KBM-7 (cell line): ENCODE measurements at regions not wholly inside any gene's neighbourhood (a gene's known extent, or its start where the extent isn't known, plus 50 kb on each side); places are given as distances from the start of the nearest gene placed in this dataset.
A peak's percentile ranks its signal among the peaks of the same experiment; 100 is the strongest.
"Not testable (repeated sequence)": the region's sequence is repeated elsewhere in the genome, so short reads cannot be mapped to it uniquely, and the experiment has no call there.

Experiments
- DNase-seq: peaks from one replicate; pipeline ENCODE4 v3.0.0-alpha.2; 2015
- in situ Hi-C: fragments of 300-500 bp; cut with MboI; formaldehyde crosslinking; loops from 2 replicates; pipeline ENCODE4 v1.14.3; 2020; ENCODE audit warnings: low sequenced_read_pairs, low pct_unique_long_range_greater_than_20kb, mixed read lengths

DNA sequence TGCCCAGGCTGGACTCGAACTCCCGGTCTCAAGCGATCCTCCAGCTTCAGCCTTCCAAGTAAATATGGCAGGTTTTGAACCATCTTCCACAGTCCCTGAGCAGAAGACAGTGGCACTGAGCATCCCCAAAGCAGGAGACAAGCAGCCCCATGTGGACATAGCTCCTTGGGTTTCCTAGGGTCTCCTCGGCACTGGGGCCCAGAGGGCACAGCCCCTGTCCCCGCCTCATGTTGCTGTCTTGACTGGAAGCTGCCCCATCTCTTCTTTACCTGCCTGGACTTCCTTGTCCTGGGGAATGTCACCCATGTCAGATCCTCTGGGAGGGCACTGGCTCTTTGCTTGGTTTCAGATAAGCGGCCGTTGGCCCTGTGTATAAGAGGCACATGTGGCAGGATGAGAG lies 263.7 kb upstream of the RAB4A start:
- in situ Hi-C loops, result no loop called here
- no peak for DNase-seq

DNA sequence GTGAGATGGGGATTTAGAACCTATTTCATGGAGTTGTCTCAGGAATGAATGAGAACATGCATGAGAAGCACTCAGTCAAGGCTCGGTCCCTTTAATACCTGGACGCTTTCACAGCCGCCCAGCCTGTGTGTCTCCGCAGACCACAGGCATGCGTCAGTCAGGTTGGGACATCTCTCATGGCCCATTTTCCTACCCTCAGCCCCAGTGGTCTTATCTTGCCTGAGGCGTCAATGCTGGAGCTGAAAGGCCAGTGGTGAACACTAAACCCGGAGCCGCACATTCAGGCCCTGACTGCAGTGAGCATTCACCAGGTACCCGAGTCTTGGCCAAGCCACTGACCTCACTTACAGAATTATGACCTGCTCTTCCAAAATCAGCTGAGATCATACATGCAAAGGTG lies 263.2 kb upstream of the RAB4A start:
- in situ Hi-C loops, result no loop called here

DNA sequence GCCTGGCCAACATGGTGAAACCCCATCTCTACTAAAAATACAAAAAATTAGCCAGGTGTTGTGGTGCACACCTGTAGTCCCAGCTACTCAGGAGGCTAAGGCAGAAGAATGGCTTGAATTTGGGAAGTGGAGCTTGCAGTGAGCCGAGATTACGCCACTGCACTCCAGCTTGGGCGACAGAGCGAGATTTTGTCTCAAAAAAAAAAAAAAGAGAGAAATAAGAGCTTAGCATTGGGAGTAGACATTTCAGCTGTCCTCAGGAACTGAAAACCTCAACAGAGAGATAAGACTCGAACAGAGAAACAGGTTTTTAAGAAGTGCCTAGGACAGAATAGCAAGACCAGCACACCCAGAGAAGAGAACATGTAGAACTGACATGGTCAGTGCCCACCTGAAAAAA lies 262.6 kb upstream of the RAB4A start:
- in situ Hi-C loops, result not testable (repeated sequence)
- DNase-seq, result peak; percentile 17

More for the DNA sequence above, 263.2 kb upstream of the RAB4A start:
- DNase-seq, result no peak

DNA sequence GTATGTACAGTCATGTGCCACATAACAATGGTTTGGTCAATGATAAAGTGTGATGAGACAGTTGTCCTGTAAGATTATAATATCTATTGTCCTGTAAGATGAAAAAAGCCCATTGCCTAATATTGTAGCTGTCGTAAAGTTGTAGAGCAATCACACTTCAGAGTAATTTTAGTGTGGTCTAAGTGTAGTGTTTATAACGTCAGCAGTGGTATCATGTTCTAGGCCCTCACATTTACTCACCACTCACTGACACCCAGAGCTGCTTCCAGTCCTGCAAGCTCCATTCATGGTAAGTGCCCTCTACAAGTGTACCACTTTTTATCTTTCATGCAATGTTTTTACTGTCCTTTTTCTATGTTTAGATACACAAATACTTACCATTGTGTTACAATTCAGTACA lies 259.9 kb upstream of the RAB4A start:
- in situ Hi-C loops, result no loop called here
- no peak for DNase-seq

DNA sequence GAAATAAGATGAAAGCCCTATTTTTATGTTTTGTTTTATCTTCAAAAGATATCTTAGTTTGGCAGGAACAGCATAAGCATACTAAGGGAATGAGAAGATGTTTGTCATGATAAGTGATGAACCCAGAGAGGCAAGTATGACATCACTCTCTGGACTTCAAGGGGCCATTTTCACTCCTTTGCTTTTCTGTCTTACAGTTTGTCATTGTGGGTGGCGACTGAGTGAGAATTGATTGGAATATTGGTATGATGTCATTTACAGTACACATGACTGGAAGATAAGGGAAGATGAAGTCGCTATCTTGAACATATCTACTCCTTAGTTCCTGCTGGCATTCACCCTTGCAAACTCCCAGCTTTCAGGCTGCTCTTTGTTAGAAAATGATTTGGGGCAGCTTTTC lies 258.1 kb upstream of the RAB4A start:
- in situ Hi-C loops, result no loop called here
- no peak for DNase-seq

DNA sequence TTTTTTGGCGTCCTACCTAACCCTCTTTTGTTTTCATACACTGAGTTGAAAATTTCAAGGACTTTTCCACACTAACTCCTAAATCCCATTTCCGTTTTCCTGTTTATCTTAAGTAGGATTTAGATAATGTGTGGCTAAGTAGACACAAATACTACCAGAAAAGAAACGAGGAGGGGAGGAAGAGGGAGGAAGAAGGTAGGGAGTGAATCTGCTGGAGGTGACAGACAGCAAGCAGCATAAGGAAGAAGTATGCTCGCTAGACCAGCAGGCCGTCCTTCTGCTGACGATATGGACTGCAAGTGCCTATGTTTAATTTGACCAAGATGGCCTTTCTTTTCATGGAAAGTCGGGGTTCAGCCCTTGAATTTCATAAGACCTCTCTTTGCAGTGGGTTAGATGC lies 256.9 kb upstream of the RAB4A start:
- in situ Hi-C loops, result no loop called here
- DNase-seq, result no peak

DNA sequence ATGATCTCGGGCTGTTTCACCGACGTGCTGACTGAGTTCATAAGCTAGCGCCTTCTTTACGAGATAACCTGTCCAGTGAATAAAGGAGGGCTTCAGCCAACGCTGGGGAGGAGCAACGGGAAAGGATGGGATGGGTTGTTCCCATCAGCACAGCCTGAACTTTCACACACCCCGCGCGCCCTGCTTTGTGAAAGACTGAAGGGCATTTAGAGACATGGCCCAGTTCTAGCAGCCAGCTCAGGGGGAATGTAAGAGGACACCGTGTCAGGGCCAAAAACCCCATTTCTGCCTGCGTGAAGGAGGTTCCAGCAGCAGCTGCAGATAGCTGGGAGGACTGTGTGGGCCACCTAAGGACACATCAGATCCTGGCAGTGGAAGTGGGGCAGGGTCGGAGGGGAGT lies 255.1 kb upstream of the RAB4A start:
- in situ Hi-C loops, result no loop called here
- DNase-seq, result no peak

DNA sequence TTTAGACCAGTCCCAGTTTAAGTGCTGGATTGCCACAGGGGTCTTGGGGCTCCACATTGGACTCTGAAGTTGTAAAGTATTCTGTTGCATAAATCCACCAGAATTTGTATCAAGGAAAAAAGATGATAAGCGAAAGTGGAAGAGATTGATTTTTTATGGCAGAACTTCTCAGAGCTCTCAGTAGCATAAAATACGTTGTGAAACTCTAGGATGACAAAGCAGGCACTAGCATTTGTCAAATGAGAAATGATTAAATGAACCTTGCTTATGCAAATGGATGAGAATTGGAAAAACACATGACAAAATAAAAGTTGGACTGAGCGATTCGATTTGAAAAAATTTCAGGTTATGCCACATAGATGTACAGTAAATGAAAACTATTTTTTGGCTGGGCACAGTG lies 253.8 kb upstream of the RAB4A start:
- no peak for DNase-seq
- in situ Hi-C loops, result no loop called here

DNA sequence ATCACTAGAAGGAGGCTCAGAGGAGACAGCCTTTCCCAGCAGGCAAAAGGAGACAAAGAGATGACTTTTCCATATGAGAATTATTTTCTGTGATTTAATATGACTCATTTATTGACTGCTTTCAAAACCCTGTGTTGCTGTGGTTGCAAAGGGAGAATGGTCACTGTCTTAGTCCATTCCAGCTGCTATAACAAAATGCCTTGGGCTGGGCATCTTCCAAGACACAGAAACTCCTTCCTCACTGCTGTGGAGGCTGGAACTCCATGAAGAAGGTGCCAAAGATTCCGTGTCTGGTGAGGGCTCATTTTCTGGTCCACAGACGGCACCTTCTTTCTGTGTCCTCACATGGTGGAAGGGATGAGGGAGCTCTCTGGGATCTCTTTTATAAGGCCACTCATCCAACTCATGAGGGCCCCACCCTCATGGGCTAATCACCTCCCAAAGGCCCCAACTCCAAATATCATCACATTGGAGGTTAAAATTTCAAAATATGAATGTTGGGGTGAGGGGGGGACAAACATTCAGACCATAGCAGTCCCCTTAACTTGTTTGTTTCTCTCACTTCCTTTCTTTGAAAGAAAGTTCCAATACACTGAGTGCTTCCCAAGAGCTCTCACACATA lies 252.1 kb upstream of the RAB4A start:
- in situ Hi-C loops, result no loop called here
- no peak for DNase-seq

DNA sequence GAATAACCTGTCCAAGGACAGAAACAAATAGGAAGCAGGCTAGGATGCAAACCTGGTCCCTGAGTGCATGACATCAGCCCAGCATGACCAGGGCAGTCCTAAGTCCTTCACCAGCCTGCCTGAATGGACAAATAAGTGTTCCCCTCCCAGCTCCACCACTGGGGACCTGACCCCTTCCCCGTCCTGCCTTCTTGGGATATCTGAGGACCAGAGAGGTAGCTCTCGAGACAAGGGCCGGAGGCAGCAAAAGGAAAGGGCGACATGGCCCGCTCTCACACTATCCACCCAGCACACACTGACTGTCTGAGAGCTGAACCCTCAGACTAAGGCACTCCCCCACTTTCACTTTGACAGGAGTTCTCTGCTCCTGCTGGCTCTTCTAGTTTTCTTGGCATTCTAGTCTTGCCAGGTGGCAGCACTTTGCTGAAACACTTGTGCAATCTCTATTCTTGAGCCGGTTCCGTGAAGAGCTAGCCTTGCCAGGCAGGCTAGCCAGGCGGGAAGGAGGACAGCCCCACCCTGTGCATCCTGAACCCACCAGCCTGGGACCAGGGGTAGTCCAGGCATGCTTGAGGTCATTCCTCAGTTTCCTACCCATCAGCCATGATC lies 251.1 kb upstream of the RAB4A start:
- in situ Hi-C loops, result no loop called here
- no peak for DNase-seq

DNA sequence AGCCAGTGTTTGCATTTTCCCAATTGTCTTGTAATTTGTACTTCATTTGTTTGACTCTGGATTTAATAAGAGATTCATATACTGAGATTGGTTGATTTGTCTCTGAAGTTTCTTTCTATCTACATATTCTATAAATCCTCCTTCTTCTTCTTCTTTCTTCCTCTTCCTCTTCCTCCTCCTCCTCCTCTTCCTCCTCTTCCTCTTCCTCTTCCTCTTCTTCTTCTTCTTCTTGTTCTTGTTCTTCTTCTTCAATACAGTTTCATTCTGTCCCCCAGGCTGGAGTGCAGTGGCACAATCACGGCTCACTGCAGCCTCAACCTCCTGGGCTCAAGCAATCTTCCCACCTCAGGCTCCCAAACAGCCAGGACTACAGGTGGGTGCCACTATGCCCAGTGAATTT lies 249.9 kb upstream of the RAB4A start:
- in situ Hi-C loops, DNase-seq: not testable (repeated sequence)

DNA sequence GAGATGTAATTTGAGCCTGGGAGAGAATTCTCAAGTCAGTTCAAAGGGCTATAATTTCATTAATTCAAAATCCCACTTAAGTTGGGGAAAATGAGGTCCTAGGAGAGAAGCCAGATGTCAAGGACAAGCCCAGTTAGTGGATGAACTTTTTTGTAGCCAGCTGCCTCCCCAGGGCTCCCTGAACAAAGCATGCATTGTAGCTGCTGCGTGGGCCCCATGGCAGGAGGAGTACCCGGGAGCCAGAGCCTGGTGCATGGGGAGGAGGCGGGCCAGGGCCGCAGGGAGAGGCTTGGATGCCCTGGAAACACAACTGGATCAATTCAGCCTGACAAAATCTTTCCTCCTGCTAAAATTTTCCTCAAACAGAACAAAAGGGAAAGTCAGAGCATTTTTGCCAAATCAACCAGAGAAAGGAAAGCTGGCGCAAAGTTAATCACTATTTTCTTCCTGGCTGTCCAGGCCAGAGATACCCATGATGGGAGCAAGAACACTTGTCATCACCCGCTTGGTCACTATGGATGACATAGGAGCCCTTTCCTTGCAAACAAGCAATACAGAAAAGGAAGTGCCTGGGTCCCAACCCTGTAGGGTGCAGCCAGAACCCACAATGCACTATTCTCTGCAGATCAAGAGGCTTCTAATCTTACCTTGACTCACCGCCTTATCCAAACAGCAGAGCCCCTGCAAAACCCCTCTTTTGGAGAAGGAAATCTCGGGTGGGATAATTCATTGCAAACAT lies 248.1 kb upstream of the RAB4A start:
- no peak for DNase-seq
- in situ Hi-C loops, result no loop called here

DNA sequence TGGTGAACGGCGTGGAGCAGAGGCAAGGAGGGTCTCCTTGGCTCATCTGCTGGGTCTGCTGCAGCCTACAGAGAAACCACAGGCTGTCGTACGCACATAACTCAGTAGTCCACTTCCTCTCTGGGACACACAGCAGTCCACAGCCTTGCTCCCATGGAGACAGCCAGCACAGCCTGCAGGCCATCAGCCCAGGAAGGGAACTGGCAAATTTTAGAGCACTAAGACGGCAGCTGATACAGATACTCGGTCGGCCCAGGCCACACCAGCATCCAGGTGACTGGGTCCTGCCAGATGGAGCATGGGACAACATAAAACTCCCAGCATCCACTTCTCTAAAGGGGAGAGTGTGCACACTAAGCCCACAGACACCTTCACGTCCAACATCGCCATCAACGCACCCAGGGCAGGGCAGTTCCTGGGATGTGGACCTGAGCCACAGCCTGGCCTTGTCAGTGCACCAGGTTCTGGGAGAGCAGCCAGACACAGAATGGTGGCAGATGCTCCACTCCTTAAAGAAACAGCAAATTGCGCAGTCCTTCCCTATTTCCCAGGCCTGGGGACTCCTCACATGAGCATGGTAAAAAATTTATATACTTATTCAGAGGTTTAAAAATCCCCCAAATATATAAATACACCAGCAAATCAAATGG lies 247.1 kb upstream of the RAB4A start:
- in situ Hi-C loops, result no loop called here
- peak; percentile 65 for DNase-seq

DNA sequence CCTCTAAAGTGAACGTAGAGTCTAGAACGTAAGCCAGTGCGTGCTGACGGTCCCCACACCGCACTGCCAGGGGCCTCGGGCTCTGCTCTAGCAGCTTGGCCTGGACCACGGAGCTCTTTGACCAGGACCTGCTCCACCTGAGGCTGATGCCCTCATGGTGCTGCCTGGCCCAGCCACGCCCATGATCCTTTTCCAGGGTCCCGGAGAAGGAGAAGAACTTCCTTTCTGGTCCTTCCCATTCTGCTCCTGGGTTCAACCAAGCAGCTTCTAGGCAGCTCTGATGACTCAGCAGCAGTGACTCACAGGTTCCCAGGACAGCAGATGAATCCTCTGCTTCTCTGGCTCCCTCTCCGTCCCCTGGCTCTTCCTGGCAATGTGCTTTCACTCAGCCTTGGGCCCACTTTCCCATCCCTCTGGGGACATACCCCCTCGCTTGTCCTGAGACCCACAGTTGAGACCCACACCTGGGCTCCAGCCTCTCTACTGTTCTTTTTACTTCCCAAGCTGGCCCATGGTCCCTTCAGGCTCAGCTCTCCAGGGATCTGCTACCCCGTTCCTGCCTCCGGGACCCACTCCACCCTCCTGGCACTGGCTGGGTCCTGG lies 246.3 kb upstream of the RAB4A start:
- in situ Hi-C loops, result no loop called here

DNA sequence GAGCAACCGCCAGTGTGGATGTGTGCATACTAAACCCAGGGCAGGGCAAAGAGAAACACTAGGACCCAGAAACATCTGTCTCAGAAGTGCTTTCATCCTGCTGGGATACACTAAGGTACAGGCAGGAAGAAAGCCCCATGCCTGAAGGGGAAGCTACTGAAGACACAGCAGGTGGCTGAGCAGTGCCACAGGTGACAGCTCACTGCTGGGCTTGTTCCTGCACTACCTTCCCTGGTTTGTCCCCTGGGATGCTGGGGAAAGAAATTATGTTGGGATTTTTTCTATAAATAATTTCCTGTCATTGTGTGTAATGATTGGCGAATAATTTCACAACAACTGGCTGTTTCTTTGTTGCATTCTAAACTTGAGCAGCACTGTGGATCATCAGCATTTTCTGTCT lies 245.3 kb upstream of the RAB4A start:
- no peak for DNase-seq
- in situ Hi-C loops, result no loop called here

More for the DNA sequence above, 246.3 kb upstream of the RAB4A start:
- no peak for DNase-seq

DNA sequence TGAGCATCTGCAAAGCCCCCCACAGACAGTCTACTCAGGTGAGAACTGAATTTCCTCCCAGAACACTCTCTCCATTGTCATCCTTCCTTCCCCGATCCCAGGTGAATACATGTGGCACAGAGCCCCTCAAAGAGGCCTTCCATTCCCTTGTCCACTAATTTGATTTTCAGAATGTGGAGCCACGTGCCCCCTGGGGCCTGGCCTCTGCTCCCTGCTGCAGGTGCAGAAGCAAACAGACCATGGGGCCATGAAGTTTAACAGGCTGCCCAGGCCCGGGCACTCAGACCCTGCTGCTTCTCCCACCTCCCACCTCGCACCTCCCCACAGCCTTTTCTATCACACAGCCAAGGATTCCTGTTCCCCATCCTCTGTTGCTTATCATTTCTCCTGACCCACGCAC lies 243.8 kb upstream of the RAB4A start:
- no peak for DNase-seq
- in situ Hi-C loops, result no loop called here

DNA sequence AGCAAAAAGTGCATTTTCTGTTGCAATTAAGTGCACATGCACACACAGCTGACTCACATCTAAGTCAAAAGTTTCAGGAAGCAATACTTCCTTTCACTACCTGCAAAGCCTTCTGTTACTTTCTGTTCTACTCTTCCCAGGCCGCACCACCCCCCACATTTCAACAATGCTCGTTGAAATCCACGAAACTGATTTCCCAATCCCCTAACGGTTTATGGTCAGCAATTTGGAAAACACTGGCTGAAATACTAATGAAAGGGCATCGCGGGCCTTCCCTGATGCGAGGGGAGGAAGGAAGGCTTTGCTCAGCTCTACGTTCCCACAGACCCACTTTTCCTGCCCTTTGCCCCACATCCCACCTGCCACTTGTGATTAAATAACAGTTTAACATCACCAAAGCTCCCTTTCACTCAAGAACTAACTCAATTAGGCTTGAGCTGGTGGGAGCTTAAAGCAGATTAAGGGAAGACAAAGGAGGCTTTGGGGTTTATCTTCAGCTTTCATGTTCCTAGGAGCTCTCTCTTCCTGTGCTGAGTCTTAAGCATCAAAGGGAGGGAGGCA lies 243.2 kb upstream of the RAB4A start:
- in situ Hi-C loops, result no loop called here

DNA sequence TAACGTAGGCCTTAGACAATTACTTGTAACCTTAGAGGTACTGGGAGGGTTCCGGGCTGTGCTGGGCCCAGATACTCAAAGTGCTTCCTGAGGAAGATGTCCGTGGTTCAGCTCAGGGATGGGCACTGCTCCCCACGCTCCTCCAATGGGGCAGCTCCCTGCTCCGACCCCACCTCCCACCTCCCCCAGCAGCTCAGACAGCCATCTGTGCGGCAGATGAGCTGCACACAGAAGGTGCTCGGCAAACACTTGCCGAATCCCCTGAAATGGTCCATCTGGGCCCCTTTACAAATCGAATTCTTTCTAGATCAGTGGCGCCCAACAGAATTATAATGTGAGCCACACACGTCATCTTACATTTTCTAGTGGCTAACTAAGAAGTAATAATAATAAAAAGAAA lies 242.4 kb upstream of the RAB4A start:
- no peak for DNase-seq
- in situ Hi-C loops, result no loop called here

More for the DNA sequence above, 243.2 kb upstream of the RAB4A start:
- peak; percentile 53 for DNase-seq
